K562 (cell line): ENCODE measurements at regions not wholly inside any gene's neighbourhood (a gene's known extent, or its start where the extent isn't known, plus 50 kb on each side); places are given as distances from the start of the nearest gene placed in this dataset.

Source experiments
- ATAC-seq: fragments of 200-7000 bp; cut with Tn5 transposase; 3 replicates; pipeline ENCODE4 v1.9.1; 2020; ENCODE audit warnings: moderate library complexity
- BruUV-seq: library from RNA; stranded (reverse); fragments of 400-500 nt; replicated peaks from 2 replicates; lab custom pipeline; 2021; lab: Mats Ljungman, UMichigan
- CTCF ChIA-PET: fragments of 300-600 bp; formaldehyde crosslinking; extraction: SDS; loops from one replicate; lab custom pipeline; 2021; ENCODE audit warnings: low intra/inter-chr PET ratio; lab: Yijun Ruan, JAX
- POLR2A ChIA-PET: fragments of 300-600, 350-650 bp; sonication (Branson Sonifier 250); formaldehyde crosslinking; extraction: SDS; loops from one replicate; lab custom pipeline; 2021; ENCODE audit warnings: antibody characterized with exemption, inconsistent platforms; lab: Yijun Ruan, JAX
- DNase-seq, 4 experiments: peaks; one replicate each; pipeline versions ENCODE4 v3.0.0 to v3.0.0-alpha.2; 2011 to 2018; ENCODE audit warnings: low spot score in 3 of 4, mixed read lengths in 3 of 4; ENCODE audit errors: extremely low read depth in 1 of 4
- FAIRE-seq: peaks from 2 replicates; lab custom pipeline; 2011; peaks lifted over from hg19 to GRCh38; lab: Jason Lieb, UNC
- H2AFZ ChIP-seq: 2 replicates; pipeline ENCODE4 v1.6.0; 2011; ENCODE audit warnings: low read depth, low read length, control low read depth, inconsistent platforms
- H3K27ac ChIP-seq: fragments of 200-600 bp; 3 replicates; pipeline ENCODE4 v1.8.0; 2011; ENCODE audit warnings: low read depth, mild to moderate bottlenecking, control low read depth, inconsistent platforms, low read length, moderate library complexity, mixed read lengths; ENCODE audit errors: extremely low read depth
- H3K27me3 ChIP-seq, 2 experiments: fragments of 300-600 bp in 1 of 2; 2 replicates in 1 of 2; 3 replicates in 1 of 2; pipeline versions ENCODE4 v1.6.0 to v1.8.0; 2011; ENCODE audit warnings: inconsistent platforms in 2 of 2, low read length in 2 of 2, mild to moderate bottlenecking in 1 of 2, mixed read lengths in 1 of 2, moderate library complexity in 1 of 2; ENCODE audit not compliant: control insufficient read depth in 2 of 2, insufficient read depth in 2 of 2
- H3K36me3 ChIP-seq: fragments of 300-600 bp; 3 replicates; pipeline ENCODE4 v1.8.0; 2011; ENCODE audit warnings: mild to moderate bottlenecking, low read length, inconsistent platforms; ENCODE audit not compliant: control insufficient read depth, insufficient read depth
- H3K4me1 ChIP-seq, 2 experiments: fragments of 200-600 bp in 1 of 2; replicated peaks in 1 of 2; 2 replicates in 1 of 2; 3 replicates in 1 of 2; pipeline versions ENCODE4 v1.5.1 to v1.8.0; 2011; ENCODE audit warnings: inconsistent platforms in 2 of 2, low read length in 2 of 2, mild to moderate bottlenecking in 1 of 2, mixed read lengths in 1 of 2, moderate library complexity in 1 of 2; ENCODE audit not compliant: control insufficient read depth in 2 of 2, insufficient read depth in 2 of 2
- H3K4me2 ChIP-seq: 2 replicates; pipeline ENCODE4 v1.6.1; 2011; ENCODE audit warnings: low read length, control low read depth, inconsistent platforms, mixed read lengths; ENCODE audit not compliant: insufficient read depth
- H3K4me3 ChIP-seq: fragments of 200-600 bp; sonication (generic), shearing (Covaris generic); 2 replicates; pipeline ENCODE4 v1.5.1; 2016; ENCODE audit warnings: control low read depth, inconsistent platforms
- H3K79me2 ChIP-seq: fragments of 200-600 bp; 3 replicates; pipeline ENCODE4 v1.8.0; 2011; ENCODE audit warnings: low read length, inconsistent platforms; ENCODE audit not compliant: control insufficient read depth, insufficient read depth
- H3K9ac ChIP-seq, 2 experiments: 2 replicates each; pipeline versions ENCODE4 v1.6.0 to v1.6.1; 2011; ENCODE audit warnings: low read depth in 2 of 2, low read length in 2 of 2, control low read depth in 1 of 2, inconsistent platforms in 1 of 2, mild to moderate bottlenecking in 1 of 2, mixed read lengths in 1 of 2; ENCODE audit not compliant: insufficient read depth in 1 of 2
- H3K9me1 ChIP-seq: one replicate; pipeline ENCODE4 v1.6.0; 2011; ENCODE audit warnings: inconsistent platforms, mild to moderate bottlenecking, low read length, moderate library complexity; ENCODE audit not compliant: control insufficient read depth, insufficient read depth
- H3K9me3 ChIP-seq: replicated peaks from 2 replicates; pipeline ENCODE4 v1.5.1; 2011; ENCODE audit warnings: low read depth, low read length, inconsistent platforms; ENCODE audit not compliant: control insufficient read depth, insufficient read depth
- H4K20me1 ChIP-seq: replicated peaks from 2 replicates; pipeline ENCODE4 v1.6.1; 2011; ENCODE audit warnings: low read length, inconsistent platforms, mixed read lengths; ENCODE audit not compliant: control insufficient read depth, insufficient read depth
- COPS2 ChIP-seq: fragments of 450-650 bp; conservative IDR thresholded peaks from 2 replicates; pipeline ENCODE4 v1.6.1; 2016; ENCODE audit warnings: mild to moderate bottlenecking, moderate library complexity
- CTCF ChIP-seq, 3 experiments: IDR thresholded peaks in 2 of 3; conservative IDR thresholded peaks in 1 of 3; 2 replicates each; pipeline ENCODE4 v1.5.1; 2011 to 2012; ENCODE audit warnings: low read length in 3 of 3, mild to moderate bottlenecking in 3 of 3, control low read depth in 2 of 3, improper control_type of control experiment in 1 of 3, inconsistent platforms in 1 of 3, low read depth in 1 of 3, mixed read lengths in 1 of 3, moderate library complexity in 1 of 3; ENCODE audit not compliant: insufficient read depth in 2 of 3
- RAD21 ChIP-seq, 2 experiments: fragments of 250-450 bp in 1 of 2; fragments of 450-650 bp in 1 of 2; sonication (Bioruptor Pico) in 1 of 2; formaldehyde crosslinking in 1 of 2; IDR thresholded peaks in 1 of 2; conservative IDR thresholded peaks in 1 of 2; 2 replicates each; pipeline versions ENCODE4 v1.4.0 to v1.8.0; 2020 to 2022; ENCODE audit warnings: mild to moderate bottlenecking in 2 of 2, moderate library complexity in 1 of 2
- TEAD1 ChIP-seq, 2 experiments: fragments of 450-650 bp in 1 of 2; sonication (generic) in 1 of 2; formaldehyde crosslinking; IDR thresholded peaks; 2 replicates each; pipeline versions ENCODE4 v1.4.0 to v1.8.0; 2020 to 2022; ENCODE audit warnings: mild to moderate bottlenecking in 2 of 2, missing genetic modification reagents in 1 of 2
- WGBS: fragments of 100-300 bp; shearing (Covaris generic); methylation state at CpG from one replicate; pipeline ENCODE4 v1.1.6; 2016; ENCODE audit warnings: low coverage, mixed read lengths; ENCODE audit not compliant: insufficient coverage; ENCODE audit errors: missing lambda C conversion rate; 5-methylcytosine and 5-hydroxymethylcytosine counted together
- in situ Hi-C: fragments of 300-500 bp; cut with MboI; formaldehyde crosslinking; loops from 4 replicates; pipeline ENCODE4 v1.15.0; 2018; ENCODE audit warnings: inconsistent platforms, mixed read lengths
- intact Hi-C: fragments of 100-400 bp; cut with micrococcal nuclease; formaldehyde crosslinking; loops from 2 replicates; pipeline ENCODE4 v1.14.2; 2022

- no peaks in the 10 kb centered on the region for H3K4me1 ChIP-seq
- no peak overlapping the region for H3K27ac ChIP-seq
- intact Hi-C loops, result no loop called here
- H3K36me3 ChIP-seq, result no peaks in the 10 kb centered on the region
- H3K9me1 ChIP-seq, result no peaks in the 10 kb centered on the region
- ChIA-PET POLR2A (no interaction called here), CTCF (no interaction called here)
- BruUV-seq, result no TSS peak
- no peak overlapping the region for H3K4me2 ChIP-seq
- WGBS, result 5% methylated on average over 5 of the region's 5 CpGs
- H3K27me3 ChIP-seq, result no peaks in the 10 kb centered on the region
- H3K9me3 ChIP-seq, result no peaks in the 10 kb centered on the region; the same call in 1 of the 2 replicates
- no peak overlapping the region for H3K9ac ChIP-seq
- DNase-seq (peak in 2 of 4 experiments; percentile 4 to 5), ATAC-seq (no peak), FAIRE-seq (no peak)
- no peaks in the 10 kb centered on the region for H3K79me2 ChIP-seq
- in situ Hi-C loops, result no loop called here
- H4K20me1 ChIP-seq, result no peaks in the 10 kb centered on the region
- H3K4me3 ChIP-seq, result no peak overlapping the region
- no peak overlapping the region for H2AFZ ChIP-seq
- TF ChIP-seq RAD21 (CRISPR knock-in tag; conservative IDR thresholded peaks at IDR 0.05 in 1 of 2, IDR thresholded peaks at IDR 0.05 in 1 of 2) (peak; percentile 38 to 45), COPS2 (no peak), CTCF (IDR thresholded peaks at IDR 0.05 in 2 of 3, conservative IDR thresholded peaks at IDR 0.05 in 1 of 3; ENCODE audit: insufficient read depth in 2 of 3, low read depth in 1 of 3, low read length in 3 of 3) (peak; percentile 16 to 35 (median 30); a peak in 2 of 6 replicates), TEAD1 (CRISPR knock-in tag; IDR thresholded peaks at IDR 0.05) (no peak)
These were observed 308.3 kb upstream of the SLC8A1 start for GRCh38 chr2:40760071-40760666.
